IMR-90 (cell line): ENCODE measurements at regions not wholly inside any gene's neighbourhood (a gene's known extent, or its start where the extent isn't known, plus 50 kb on each side); places are given as distances from the start of the nearest gene placed in this dataset.

Source experiments
- ATAC-seq: fragments of 200-7000 bp; cut with Tn5 transposase; 2 replicates; pipeline ENCODE4 v1.9.1; 2020; ENCODE audit warnings: low read depth, mild to moderate bottlenecking, moderate library complexity
- BruUV-seq: library from RNA; stranded (reverse); fragments of 400-500 nt; replicated peaks from 2 replicates; lab custom pipeline; 2021; lab: Mats Ljungman, UMichigan
- CTCF ChIA-PET: fragments of 300-600 bp; formaldehyde crosslinking; extraction: SDS; loops from one replicate; lab custom pipeline; 2021; ENCODE audit warnings: antibody characterized with exemption; lab: Yijun Ruan, JAX
- POLR2A ChIA-PET: fragments of 300-600 bp; sonication (Branson Sonifier 250); formaldehyde crosslinking; loops from one replicate; lab custom pipeline; 2022; ENCODE audit warnings: antibody characterized with exemption; ENCODE audit not compliant: unreplicated experiment; lab: Charles Lee
- DNase-seq: peaks from one replicate; pipeline ENCODE4 v3.0.0; 2013
- H2AFZ ChIP-seq: replicated peaks from 2 replicates; pipeline ENCODE3; 2013; ENCODE audit warnings: low read length, mild to moderate bottlenecking; ENCODE audit not compliant: poor library complexity
- H2AK5ac ChIP-seq: 2 replicates; pipeline ENCODE4 v1.6.1; 2013; ENCODE audit warnings: low read depth, low read length, inconsistent platforms
- H2AK9ac ChIP-seq: replicated peaks from 2 replicates; pipeline ENCODE3; 2013; ENCODE audit warnings: mild to moderate bottlenecking, low read depth, low read length, moderate library complexity; ENCODE audit not compliant: poor library complexity
- H2BK120ac ChIP-seq: 2 replicates; pipeline ENCODE4 v1.6.1; 2013; ENCODE audit warnings: low read depth, low read length, inconsistent platforms
- H2BK15ac ChIP-seq: 3 replicates; pipeline ENCODE4 v1.6.1; 2013; ENCODE audit warnings: low read depth, low read length, inconsistent platforms
- H2BK20ac ChIP-seq: 2 replicates; pipeline ENCODE4 v1.6.1; 2013; ENCODE audit warnings: low read depth, mild to moderate bottlenecking, inconsistent platforms, low read length, moderate library complexity
- H2BK5ac ChIP-seq: 2 replicates; pipeline ENCODE4 v1.6.1; 2013; ENCODE audit warnings: mild to moderate bottlenecking, low read depth, low read length, inconsistent platforms; ENCODE audit not compliant: poor library complexity, severe bottlenecking
- H3K14ac ChIP-seq: replicated peaks from 2 replicates; pipeline ENCODE4 v1.6.1; 2013; ENCODE audit warnings: low read depth, low read length, inconsistent platforms
- H3K18ac ChIP-seq: 2 replicates; pipeline ENCODE4 v1.6.1; 2013; ENCODE audit warnings: low read depth, low read length, control low read depth
- H3K23ac ChIP-seq: 2 replicates; pipeline ENCODE4 v1.6.1; 2013; ENCODE audit warnings: low read depth, low read length, inconsistent platforms
- H3K27ac ChIP-seq: 2 replicates; pipeline ENCODE4 v1.5.1; 2013; ENCODE audit warnings: mild to moderate bottlenecking, control low read depth, low read length; ENCODE audit not compliant: insufficient read depth
- H3K27me3 ChIP-seq: 2 replicates; pipeline ENCODE4 v1.6.1; 2013; ENCODE audit warnings: low read length; ENCODE audit not compliant: control insufficient read depth, insufficient read depth
- H3K36me3 ChIP-seq: 2 replicates; pipeline ENCODE4 v1.6.1; 2013; ENCODE audit warnings: low read length, mixed read lengths; ENCODE audit not compliant: control insufficient read depth, insufficient read depth
- H3K4ac ChIP-seq: 2 replicates; pipeline ENCODE4 v1.6.1; 2013; ENCODE audit warnings: low read depth, low read length, inconsistent platforms
- H3K4me1 ChIP-seq: 2 replicates; pipeline ENCODE4 v1.6.1; 2013; ENCODE audit warnings: low read length, mixed read lengths; ENCODE audit not compliant: control insufficient read depth, insufficient read depth
- H3K4me2 ChIP-seq: 2 replicates; pipeline ENCODE4 v1.6.1; 2013; ENCODE audit warnings: low read depth, mild to moderate bottlenecking, control low read depth, low read length, moderate library complexity
- H3K4me3 ChIP-seq: 2 replicates; pipeline ENCODE4 v1.5.1; 2013; ENCODE audit warnings: low read depth, mild to moderate bottlenecking, control low read depth, low read length, moderate library complexity; ENCODE audit not compliant: insufficient read depth
- H3K56ac ChIP-seq: 2 replicates; pipeline ENCODE4 v1.6.1; 2013; ENCODE audit warnings: low read length, inconsistent platforms; ENCODE audit not compliant: insufficient read depth; ENCODE audit errors: extremely low read depth
- H3K79me1 ChIP-seq, 2 experiments: 2 replicates each; pipeline ENCODE4 v1.6.1; 2013; ENCODE audit warnings: low read length in 2 of 2, inconsistent platforms in 1 of 2, low read depth in 1 of 2
- H3K9ac ChIP-seq: 2 replicates; pipeline ENCODE4 v1.6.1; 2013; ENCODE audit warnings: low read depth, low read length, control low read depth
- H3K9me1 ChIP-seq: 2 replicates; pipeline ENCODE4 v1.6.1; 2013; ENCODE audit warnings: low read length, inconsistent platforms; ENCODE audit not compliant: insufficient read depth
- H3K9me3 ChIP-seq: 2 replicates; pipeline ENCODE4 v1.6.1; 2013; ENCODE audit warnings: low read length; ENCODE audit not compliant: control insufficient read depth, insufficient read depth
- H4K20me1 ChIP-seq: 2 replicates; pipeline ENCODE4 v1.6.1; 2013; ENCODE audit warnings: low read length, inconsistent platforms; ENCODE audit not compliant: insufficient read depth
- H4K5ac ChIP-seq: 2 replicates; pipeline ENCODE4 v1.6.1; 2013; ENCODE audit warnings: mild to moderate bottlenecking, low read depth, low read length, control low read depth
- H4K8ac ChIP-seq, 2 experiments: 2 replicates each; pipeline ENCODE4 v1.6.1; 2013; ENCODE audit warnings: low read depth in 2 of 2, low read length in 2 of 2, control low read depth in 1 of 2, inconsistent platforms in 1 of 2
- H4K91ac ChIP-seq: 2 replicates; pipeline ENCODE4 v1.6.1; 2013; ENCODE audit warnings: low read depth, low read length, inconsistent platforms; ENCODE audit not compliant: insufficient read depth
- BHLHE40 ChIP-seq: fragments of 150-350 bp; IDR thresholded peaks from 2 replicates; pipeline ENCODE4 v1.6.1; 2016; ENCODE audit warnings: mild to moderate bottlenecking, low read depth, low read length
- CEBPB ChIP-seq: IDR thresholded peaks from 2 replicates; pipeline ENCODE4 v1.6.1; 2012; ENCODE audit warnings: low read depth, low read length, improper control_type of control experiment
- CHD1 ChIP-seq: IDR thresholded peaks from 2 replicates; pipeline ENCODE4 v1.6.1; 2012; ENCODE audit warnings: low read depth, low read length, improper control_type of control experiment
- FOS ChIP-seq: fragments of 150-350 bp; IDR thresholded peaks from 2 replicates; pipeline ENCODE4 v1.6.1; 2016; ENCODE audit warnings: low read depth, low read length
- MAFK ChIP-seq: IDR thresholded peaks from 2 replicates; pipeline ENCODE4 v1.6.1; 2012; ENCODE audit warnings: low read depth, low read length, improper control_type of control experiment
- MAZ ChIP-seq: IDR thresholded peaks from 2 replicates; pipeline ENCODE4 v1.6.1; 2012; ENCODE audit warnings: low read depth, mild to moderate bottlenecking, low read length, improper control_type of control experiment, moderate library complexity, borderline replicate concordance
- MXI1 ChIP-seq: IDR thresholded peaks from 2 replicates; pipeline ENCODE4 v1.6.1; 2012; ENCODE audit warnings: low read depth, mild to moderate bottlenecking, low read length, moderate library complexity, borderline replicate concordance
- NFE2L2 ChIP-seq: fragments of 150-350 bp; IDR thresholded peaks from 2 replicates; pipeline ENCODE4 v1.6.1; 2016; ENCODE audit warnings: low read depth, mild to moderate bottlenecking, low read length
- POLR2A ChIP-seq: IDR thresholded peaks from 2 replicates; pipeline ENCODE4 v1.6.1; 2012; ENCODE audit warnings: mild to moderate bottlenecking, low read depth, low read length
- RCOR1 ChIP-seq: IDR thresholded peaks from 2 replicates; pipeline ENCODE4 v1.6.1; 2012; ENCODE audit warnings: mild to moderate bottlenecking, low read length, improper control_type of control experiment; ENCODE audit not compliant: insufficient replicate concordance
- RFX5 ChIP-seq: IDR thresholded peaks from 2 replicates; pipeline ENCODE4 v1.8.0; 2012; ENCODE audit warnings: low read depth, mild to moderate bottlenecking, low read length, moderate library complexity
- SMC3 ChIP-seq: fragments of 150-350 bp; IDR thresholded peaks from 2 replicates; pipeline ENCODE4 v1.6.1; 2016; ENCODE audit warnings: low read depth, mild to moderate bottlenecking, antibody characterized with exemption, low read length, moderate library complexity
- USF2 ChIP-seq: fragments of 150-350 bp; IDR thresholded peaks from 2 replicates; pipeline ENCODE4 v1.6.1; 2017; ENCODE audit warnings: mild to moderate bottlenecking, antibody characterized with exemption, low read length, low read depth
- WGBS, 2 experiments: methylation state at CpG; one replicate each; pipeline versions ENCODE4 v1.1.5 to v1.1.7; 2013; ENCODE audit warnings: missing lambda C conversion rate in 2 of 2; ENCODE audit not compliant: insufficient read length in 1 of 2; ENCODE audit errors: extremely low coverage in 2 of 2; 5-methylcytosine and 5-hydroxymethylcytosine counted together
- dilution Hi-C: fragments of 300-500 bp; cut with HindIII; formaldehyde crosslinking; loops from one replicate; pipeline ENCODE4 v1.14.3; 2018; ENCODE audit warnings: low sequenced_read_pairs; ENCODE audit not compliant: unreplicated experiment
- in situ Hi-C: fragments of 300-500 bp; cut with MboI; formaldehyde crosslinking; loops from 3 replicates; pipeline ENCODE4 v1.14.3; 2019; ENCODE audit warnings: low sequenced_read_pairs, inconsistent platforms, mixed read lengths
- intact Hi-C: fragments of 100-400 bp; cut with micrococcal nuclease; formaldehyde crosslinking; loops from 2 replicates; pipeline ENCODE4 v1.10.0; 2022
- TF ChIP-seq, protein P1 (sequence below): fragments of 150-350 bp; IDR thresholded peaks from 2 replicates; pipeline ENCODE4 v1.6.1; 2016; ENCODE audit warnings: low read depth, mild to moderate bottlenecking, low read length, moderate library complexity, borderline replicate concordance
- TF ChIP-seq, protein P2 (sequence below): conservative IDR thresholded peaks from 2 replicates; pipeline ENCODE4 v1.5.1; 2012; ENCODE audit warnings: mild to moderate bottlenecking, low read depth, low read length, improper control_type of control experiment

DNA sequence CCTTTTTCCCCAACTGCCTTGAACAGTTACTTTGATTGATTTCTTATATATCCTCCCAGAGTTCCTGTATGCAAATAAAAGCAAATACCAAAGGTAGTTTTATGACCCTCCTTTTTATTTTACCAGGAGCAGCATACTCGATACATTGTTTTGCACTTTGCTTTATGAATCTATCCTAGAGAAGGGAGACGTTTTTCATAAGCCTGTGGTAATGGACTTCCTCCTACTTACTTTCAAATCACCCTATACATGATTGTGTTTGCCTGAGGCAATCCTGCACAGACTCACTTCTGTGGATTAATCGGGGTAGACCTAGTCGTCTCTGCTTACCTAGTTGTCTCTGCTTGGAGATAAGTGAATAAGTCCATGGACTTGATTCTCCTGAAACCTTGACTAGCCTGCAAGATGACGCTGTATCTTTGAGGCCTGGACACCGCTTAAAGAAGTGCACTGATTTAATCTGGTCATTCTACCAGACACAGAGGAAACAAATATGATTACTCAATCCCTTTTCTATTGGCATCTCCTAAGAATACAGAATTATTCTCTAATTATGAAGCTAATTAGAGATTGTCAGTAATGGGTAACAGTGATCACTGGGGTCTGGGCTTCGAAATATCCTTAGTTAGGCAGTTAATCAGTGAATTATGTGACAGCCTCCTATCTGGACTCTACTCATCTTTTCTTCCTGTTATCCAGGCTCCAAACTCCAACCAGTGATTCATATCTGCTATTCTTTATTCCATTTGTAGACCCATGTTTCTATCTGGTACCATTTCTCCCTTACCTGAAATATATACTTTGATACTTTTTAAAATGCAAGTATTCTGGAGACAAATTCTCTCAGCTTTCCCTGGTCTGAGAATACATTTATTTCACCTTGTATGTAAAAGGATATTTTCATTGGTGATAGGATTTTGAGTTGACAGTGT lies 447.4 kb upstream of the TRIB2 start:
- ChIA-PET POLR2A (interaction anchor here (0.6 kb wide), 1 partner anchor 266 kb away, joined by 3 read pairs; no protein-coding TSS in a partner anchor), CTCF (no interaction called here)
- Histone ChIP-seq H3K79me1 (no peaks in the 10 kb centered on the region), H3K27ac (no peak overlapping the region), H2BK20ac (no peak overlapping the region), H3K36me3 (no peaks in the 10 kb centered on the region), H3K4me2 (no peak overlapping the region), H3K9ac (no peak overlapping the region), H2AK5ac (no peak overlapping the region), H3K18ac (no peak overlapping the region), H4K5ac (no peak overlapping the region), H2BK15ac (no peak overlapping the region), H2BK5ac (no peak overlapping the region), H3K9me1 (no peaks in the 10 kb centered on the region), H4K20me1 (no peaks in the 10 kb centered on the region), H2AK9ac (no peak overlapping the region), H3K4me1 (no peaks in the 10 kb centered on the region), H3K14ac (no peak overlapping the region), H3K27me3 (no peaks in the 10 kb centered on the region), H3K56ac (no peak overlapping the region), H2BK120ac (no peak overlapping the region), H4K91ac (no peak overlapping the region), H2AFZ (no peak overlapping the region), H3K23ac (no peak overlapping the region), H3K4ac (no peak overlapping the region), H4K8ac (no peak overlapping the region), H3K9me3 (no peaks in the 10 kb centered on the region), H3K4me3 (no peak overlapping the region)
- in situ Hi-C loops, result no loop called here
- no TSS peak for BruUV-seq
- DNase-seq, result no peak
- WGBS, 2 experiments, result no CpG with 5 or more reads among the region's 7 CpGs
- no peak for ATAC-seq
- dilution Hi-C loops, result no loop called here
- intact Hi-C loops, result no loop called here
- TF ChIP-seq, protein P1, sequence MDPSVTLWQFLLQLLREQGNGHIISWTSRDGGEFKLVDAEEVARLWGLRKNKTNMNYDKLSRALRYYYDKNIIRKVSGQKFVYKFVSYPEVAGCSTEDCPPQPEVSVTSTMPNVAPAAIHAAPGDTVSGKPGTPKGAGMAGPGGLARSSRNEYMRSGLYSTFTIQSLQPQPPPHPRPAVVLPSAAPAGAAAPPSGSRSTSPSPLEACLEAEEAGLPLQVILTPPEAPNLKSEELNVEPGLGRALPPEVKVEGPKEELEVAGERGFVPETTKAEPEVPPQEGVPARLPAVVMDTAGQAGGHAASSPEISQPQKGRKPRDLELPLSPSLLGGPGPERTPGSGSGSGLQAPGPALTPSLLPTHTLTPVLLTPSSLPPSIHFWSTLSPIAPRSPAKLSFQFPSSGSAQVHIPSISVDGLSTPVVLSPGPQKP, result no peak
- TF ChIP-seq RCOR1 (no peak), MAFK (no peak), MAZ (no peak), MXI1 (no peak), POLR2A (no peak), RFX5 (no peak), BHLHE40 (no peak), NFE2L2 (no peak), CEBPB (no peak), USF2 (no peak), SMC3 (no peak), CHD1 (no peak), FOS (no peak)
- TF ChIP-seq, protein P2, sequence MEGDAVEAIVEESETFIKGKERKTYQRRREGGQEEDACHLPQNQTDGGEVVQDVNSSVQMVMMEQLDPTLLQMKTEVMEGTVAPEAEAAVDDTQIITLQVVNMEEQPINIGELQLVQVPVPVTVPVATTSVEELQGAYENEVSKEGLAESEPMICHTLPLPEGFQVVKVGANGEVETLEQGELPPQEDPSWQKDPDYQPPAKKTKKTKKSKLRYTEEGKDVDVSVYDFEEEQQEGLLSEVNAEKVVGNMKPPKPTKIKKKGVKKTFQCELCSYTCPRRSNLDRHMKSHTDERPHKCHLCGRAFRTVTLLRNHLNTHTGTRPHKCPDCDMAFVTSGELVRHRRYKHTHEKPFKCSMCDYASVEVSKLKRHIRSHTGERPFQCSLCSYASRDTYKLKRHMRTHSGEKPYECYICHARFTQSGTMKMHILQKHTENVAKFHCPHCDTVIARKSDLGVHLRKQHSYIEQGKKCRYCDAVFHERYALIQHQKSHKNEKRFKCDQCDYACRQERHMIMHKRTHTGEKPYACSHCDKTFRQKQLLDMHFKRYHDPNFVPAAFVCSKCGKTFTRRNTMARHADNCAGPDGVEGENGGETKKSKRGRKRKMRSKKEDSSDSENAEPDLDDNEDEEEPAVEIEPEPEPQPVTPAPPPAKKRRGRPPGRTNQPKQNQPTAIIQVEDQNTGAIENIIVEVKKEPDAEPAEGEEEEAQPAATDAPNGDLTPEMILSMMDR, result no peak
